HepG2 (cell line): ENCODE measurements at regions not wholly inside any gene's neighbourhood (a gene's known extent, or its start where the extent isn't known, plus 50 kb on each side); places are given as distances from the start of the nearest gene placed in this dataset.

Source experiments
- ATAC-seq: fragments of 200-7000 bp; cut with Tn5 transposase; 3 replicates; pipeline ENCODE4 v1.9.1; 2020; ENCODE audit warnings: mild to moderate bottlenecking, moderate library complexity
- BruUV-seq: library from RNA; stranded (reverse); fragments of 400-500 nt; replicated peaks from 2 replicates; lab custom pipeline; 2021; lab: Mats Ljungman, UMichigan
- CTCF ChIA-PET: fragments of 300-600 bp; formaldehyde crosslinking; extraction: SDS; loops from one replicate; lab custom pipeline; 2021; ENCODE audit warnings: low total read pairs, inconsistent platforms, low intra/inter-chr PET ratio; lab: Yijun Ruan, JAX
- POLR2A ChIA-PET: fragments of 350-600 bp; sonication (Branson Sonifier 250); formaldehyde crosslinking; loops from one replicate; lab custom pipeline; 2020; ENCODE audit warnings: antibody characterized with exemption, inconsistent platforms; lab: Yijun Ruan, JAX
- DNase-seq: peaks from one replicate; pipeline ENCODE4 v3.0.0-alpha.2; 2015; ENCODE audit warnings: low spot score
- FAIRE-seq: peaks from 3 replicates; lab custom pipeline; 2011; peaks lifted over from hg19 to GRCh38; lab: Jason Lieb, UNC
- H2AFZ ChIP-seq: one replicate; pipeline ENCODE4 v1.6.1; 2011; ENCODE audit warnings: low read length, inconsistent platforms
- H3K27ac ChIP-seq: fragments of 300-600 bp; 3 replicates; pipeline ENCODE4 v1.8.0; 2011; ENCODE audit warnings: mixed run types, mild to moderate bottlenecking, mixed read lengths, low read length, inconsistent platforms; ENCODE audit not compliant: insufficient read depth; ENCODE audit errors: extremely low read length
- H3K27me3 ChIP-seq, 2 experiments: fragments of 200-600 bp in 1 of 2; 2 replicates in 1 of 2; 3 replicates in 1 of 2; pipeline versions ENCODE4 v1.6.0 to v1.8.0; 2011; ENCODE audit warnings: low read length in 2 of 2, mild to moderate bottlenecking in 2 of 2, moderate library complexity in 2 of 2, inconsistent platforms in 1 of 2; ENCODE audit not compliant: insufficient read depth in 2 of 2, control insufficient read depth in 1 of 2
- H3K36me3 ChIP-seq, 2 experiments: fragments of 200-600 bp in 1 of 2; replicated peaks in 1 of 2; 2 replicates in 1 of 2; 3 replicates in 1 of 2; pipeline versions ENCODE4 v1.5.1 to v1.8.0; 2011; ENCODE audit warnings: low read length in 2 of 2, inconsistent platforms in 1 of 2; ENCODE audit not compliant: insufficient read depth in 2 of 2, control insufficient read depth in 1 of 2
- H3K4me1 ChIP-seq: 2 replicates; pipeline ENCODE4 v1.5.1; 2012; ENCODE audit warnings: low read length, inconsistent platforms; ENCODE audit not compliant: insufficient read depth
- H3K4me2 ChIP-seq: 2 replicates; pipeline ENCODE4 v1.6.0; 2011; ENCODE audit warnings: low read depth, low read length, inconsistent platforms
- H3K4me3 ChIP-seq, 3 experiments: fragments of 200-600 bp in 1 of 3; sonication (generic), shearing (Covaris generic) in 1 of 3; replicated peaks in 1 of 3; 2 replicates each; pipeline ENCODE4 v1.5.1; 2011 to 2016; ENCODE audit warnings: low read length in 3 of 3, inconsistent platforms in 2 of 3, low read depth in 2 of 3, mild to moderate bottlenecking in 2 of 3, control low read depth in 1 of 3, mixed read lengths in 1 of 3; ENCODE audit not compliant: insufficient read depth in 1 of 3
- H3K79me2 ChIP-seq: one replicate; pipeline ENCODE4 v1.6.1; 2011; ENCODE audit warnings: low read length, inconsistent platforms; ENCODE audit not compliant: insufficient read depth
- H3K9ac ChIP-seq: 2 replicates; pipeline ENCODE4 v1.6.0; 2011; ENCODE audit warnings: mild to moderate bottlenecking, low read depth, low read length, inconsistent platforms; ENCODE audit not compliant: insufficient read depth
- H3K9me3 ChIP-seq: 2 replicates; pipeline ENCODE4 v1.5.1; 2012; ENCODE audit warnings: mild to moderate bottlenecking, low read length
- H4K20me1 ChIP-seq: 2 replicates; pipeline ENCODE4 v1.6.0; 2011; ENCODE audit warnings: inconsistent platforms, mild to moderate bottlenecking, low read length, moderate library complexity; ENCODE audit not compliant: insufficient read depth
- ATM ChIP-seq: fragments of 450-650 bp; IDR thresholded peaks from 2 replicates; pipeline ENCODE4 v1.7.1; 2017; ENCODE audit warnings: mild to moderate bottlenecking, borderline replicate concordance
- BCL6 ChIP-seq: IDR thresholded peaks from 2 replicates; pipeline ENCODE4 v1.6.1; 2016; ENCODE audit warnings: missing genetic modification reagents, missing compliant biosample characterization
- CBX5 ChIP-seq: sonication (generic); formaldehyde crosslinking; IDR thresholded peaks from 2 replicates; pipeline ENCODE4 v1.4.0; 2020; ENCODE audit warnings: missing genetic modification reagents, borderline replicate concordance
- GTF3A ChIP-seq: sonication (generic); formaldehyde crosslinking; conservative IDR thresholded peaks from 2 replicates; pipeline ENCODE4 v1.4.0; 2020; ENCODE audit warnings: mild to moderate bottlenecking, missing genetic modification reagents
- HIVEP1 ChIP-seq: sonication (generic); formaldehyde crosslinking; IDR thresholded peaks from 2 replicates; pipeline ENCODE4 v1.4.0; 2020; ENCODE audit warnings: mild to moderate bottlenecking, missing genetic modification reagents
- RAD51 ChIP-seq: fragments of 450-650 bp; IDR thresholded peaks from 2 replicates; pipeline ENCODE4 v1.6.1; 2016; ENCODE audit warnings: borderline replicate concordance
- RFX1 ChIP-seq: fragments of 450-650 bp; IDR thresholded peaks from 2 replicates; pipeline ENCODE4 v1.6.1; 2017
- YEATS2 ChIP-seq: sonication (generic); formaldehyde crosslinking; IDR thresholded peaks from 2 replicates; pipeline ENCODE4 v1.4.0; 2020; ENCODE audit warnings: missing genetic modification reagents, borderline replicate concordance
- ZFAT ChIP-seq: sonication (generic); formaldehyde crosslinking; conservative IDR thresholded peaks from 2 replicates; pipeline ENCODE4 v1.8.1; 2023; ENCODE audit warnings: missing genetic modification reagents, inconsistent platforms
- ZNF317 ChIP-seq: sonication (generic); formaldehyde crosslinking; IDR thresholded peaks from 2 replicates; pipeline ENCODE4 v1.5.0; 2020; ENCODE audit warnings: mild to moderate bottlenecking, missing genetic modification reagents
- ZNF329 ChIP-seq: sonication (generic); formaldehyde crosslinking; IDR thresholded peaks from 2 replicates; pipeline ENCODE4 v1.9.0; 2021; ENCODE audit warnings: low read depth, mild to moderate bottlenecking, missing genetic modification reagents
- ZNF530 ChIP-seq: sonication (generic); formaldehyde crosslinking; IDR thresholded peaks from 2 replicates; pipeline ENCODE4 v1.5.0; 2020; ENCODE audit warnings: low read depth, mild to moderate bottlenecking, missing genetic modification reagents
- WGBS: methylation state at CpG from one replicate; pipeline ENCODE4 v1.1.6; 2017; ENCODE audit warnings: low lambda C conversion rate; 5-methylcytosine and 5-hydroxymethylcytosine counted together
- in situ Hi-C: cut with HindIII; loops from 2 replicates; pipeline ENCODE4 v1.10.0; 2017; ENCODE audit warnings: low pct_unique_long_range_greater_than_20kb; ENCODE audit not compliant: extremely low pct_ligation_motif_present
- intact Hi-C: fragments of 100-400 bp; cut with micrococcal nuclease; formaldehyde crosslinking; loops from one replicate; pipeline ENCODE4 v1.10.0; 2022; ENCODE audit not compliant: unreplicated experiment
- TF ChIP-seq, protein P1 (sequence below): sonication (generic); formaldehyde crosslinking; IDR thresholded peaks from 2 replicates; pipeline ENCODE4 v1.9.0; 2021; ENCODE audit warnings: missing genetic modification reagents, borderline replicate concordance
- TF ChIP-seq, protein P2 (sequence below): sonication (generic); formaldehyde crosslinking; IDR thresholded peaks from 2 replicates; pipeline ENCODE4 v1.4.0; 2020; ENCODE audit warnings: missing genetic modification reagents, borderline replicate concordance
- TF ChIP-seq, protein P3 (sequence below): sonication (generic); formaldehyde crosslinking; IDR thresholded peaks from 2 replicates; pipeline ENCODE4 v1.8.1; 2023; ENCODE audit warnings: missing genetic modification reagents, mild to moderate bottlenecking, borderline replicate concordance

DNA sequence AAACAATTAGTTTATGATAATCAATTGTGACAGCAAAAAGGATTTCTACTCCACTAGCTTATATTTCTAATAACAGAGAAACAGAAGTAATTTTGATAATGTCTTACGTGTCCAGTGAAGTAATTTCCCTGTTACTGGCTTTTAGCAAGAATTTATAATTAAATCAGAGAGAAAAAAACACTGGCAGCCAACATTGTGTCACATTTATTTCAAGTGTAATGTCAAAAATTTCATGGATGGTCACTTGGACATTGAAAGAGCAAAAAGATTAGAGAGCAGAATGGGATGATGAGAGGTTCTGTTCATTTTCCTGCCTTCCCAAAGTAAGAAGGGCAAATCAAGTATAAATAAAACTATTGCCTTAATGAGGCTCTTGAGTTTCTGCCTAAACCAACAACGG lies 239.3 kb upstream of the SEMA6A start:
- Histone ChIP-seq H3K27me3 (no peaks in the 10 kb centered on the region), H3K4me1 (peaks cover 11% of the 10 kb centered on the region), H3K9ac (no peak overlapping the region), H3K4me3 (no peak overlapping the region), H3K4me2 (no peak overlapping the region), H3K9me3 (no peaks in the 10 kb centered on the region), H4K20me1 (no peaks in the 10 kb centered on the region), H3K27ac (no peak overlapping the region), H2AFZ (no peak overlapping the region), H3K36me3 (no peaks in the 10 kb centered on the region), H3K79me2 (no peaks in the 10 kb centered on the region)
- 17% methylated on average over 2 of the region's 2 CpGs for WGBS
- TF ChIP-seq ZNF317 (CRISPR knock-in tag) (no peak), GTF3A (CRISPR knock-in tag) (no peak), RAD51 (no peak), ATM (no peak), ZNF329 (CRISPR knock-in tag) (no peak)
- TF ChIP-seq, protein P1, sequence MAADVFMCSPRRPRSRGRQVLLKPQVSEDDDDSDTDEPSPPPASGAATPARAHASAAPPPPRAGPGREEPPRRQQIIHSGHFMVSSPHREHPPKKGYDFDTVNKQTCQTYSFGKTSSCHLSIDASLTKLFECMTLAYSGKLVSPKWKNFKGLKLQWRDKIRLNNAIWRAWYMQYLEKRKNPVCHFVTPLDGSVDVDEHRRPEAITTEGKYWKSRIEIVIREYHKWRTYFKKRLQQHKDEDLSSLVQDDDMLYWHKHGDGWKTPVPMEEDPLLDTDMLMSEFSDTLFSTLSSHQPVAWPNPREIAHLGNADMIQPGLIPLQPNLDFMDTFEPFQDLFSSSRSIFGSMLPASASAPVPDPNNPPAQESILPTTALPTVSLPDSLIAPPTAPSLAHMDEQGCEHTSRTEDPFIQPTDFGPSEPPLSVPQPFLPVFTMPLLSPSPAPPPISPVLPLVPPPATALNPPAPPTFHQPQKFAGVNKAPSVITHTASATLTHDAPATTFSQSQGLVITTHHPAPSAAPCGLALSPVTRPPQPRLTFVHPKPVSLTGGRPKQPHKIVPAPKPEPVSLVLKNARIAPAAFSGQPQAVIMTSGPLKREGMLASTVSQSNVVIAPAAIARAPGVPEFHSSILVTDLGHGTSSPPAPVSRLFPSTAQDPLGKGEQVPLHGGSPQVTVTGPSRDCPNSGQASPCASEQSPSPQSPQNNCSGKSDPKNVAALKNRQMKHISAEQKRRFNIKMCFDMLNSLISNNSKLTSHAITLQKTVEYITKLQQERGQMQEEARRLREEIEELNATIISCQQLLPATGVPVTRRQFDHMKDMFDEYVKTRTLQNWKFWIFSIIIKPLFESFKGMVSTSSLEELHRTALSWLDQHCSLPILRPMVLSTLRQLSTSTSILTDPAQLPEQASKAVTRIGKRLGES (CRISPR knock-in tag): no peak
- POLR2A ChIA-PET: no interaction called here
- intact Hi-C loops (no loop called here), in situ Hi-C loops (no loop called here)
- no peak for FAIRE-seq
- no peak for ATAC-seq
- no TSS peak for BruUV-seq
- DNase-seq: no peak
- CTCF ChIA-PET: no interaction called here

DNA sequence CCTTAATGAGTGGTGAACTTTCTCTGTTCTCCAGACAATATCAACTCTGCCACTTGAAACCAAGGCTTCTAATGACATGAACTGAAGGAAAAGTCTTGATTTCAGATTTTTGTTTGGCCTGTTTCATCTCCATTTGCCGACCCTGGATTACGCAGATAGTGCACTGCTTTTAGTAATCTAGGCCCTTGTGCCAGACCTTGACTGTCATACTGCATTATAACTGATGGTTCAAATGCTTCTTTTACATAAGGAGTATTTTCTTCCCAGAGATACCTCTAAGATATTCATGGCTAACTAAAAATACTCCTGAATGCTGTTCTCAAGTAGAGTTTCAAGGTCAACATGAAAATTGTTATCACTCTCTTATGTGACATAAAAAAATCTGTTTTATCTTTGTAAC lies 238.7 kb upstream of the SEMA6A start:
- in situ Hi-C loops (no loop called here), intact Hi-C loops (no loop called here)
- no TSS peak for BruUV-seq
- no peak for DNase-seq
- no peaks in the 10 kb centered on the region for H3K9me3 ChIP-seq
- H3K4me1 ChIP-seq: peaks cover 11% of the 10 kb centered on the region
- H3K79me2 ChIP-seq: no peaks in the 10 kb centered on the region
- 66% methylated on average over 2 of the region's 2 CpGs for WGBS
- CTCF ChIA-PET: no interaction called here
- H3K27ac ChIP-seq: no peak overlapping the region
- no peak overlapping the region for H3K9ac ChIP-seq
- no peaks in the 10 kb centered on the region for H3K36me3 ChIP-seq
- POLR2A ChIA-PET: no interaction called here
- no peak for FAIRE-seq
- ATAC-seq: no peak
- H3K27me3 ChIP-seq: no peaks in the 10 kb centered on the region
- no peak overlapping the region for H2AFZ ChIP-seq
- H3K4me2 ChIP-seq: no peak overlapping the region
- H4K20me1 ChIP-seq: no peaks in the 10 kb centered on the region
- H3K4me3 ChIP-seq: no peak overlapping the region
- TF ChIP-seq, protein P2, sequence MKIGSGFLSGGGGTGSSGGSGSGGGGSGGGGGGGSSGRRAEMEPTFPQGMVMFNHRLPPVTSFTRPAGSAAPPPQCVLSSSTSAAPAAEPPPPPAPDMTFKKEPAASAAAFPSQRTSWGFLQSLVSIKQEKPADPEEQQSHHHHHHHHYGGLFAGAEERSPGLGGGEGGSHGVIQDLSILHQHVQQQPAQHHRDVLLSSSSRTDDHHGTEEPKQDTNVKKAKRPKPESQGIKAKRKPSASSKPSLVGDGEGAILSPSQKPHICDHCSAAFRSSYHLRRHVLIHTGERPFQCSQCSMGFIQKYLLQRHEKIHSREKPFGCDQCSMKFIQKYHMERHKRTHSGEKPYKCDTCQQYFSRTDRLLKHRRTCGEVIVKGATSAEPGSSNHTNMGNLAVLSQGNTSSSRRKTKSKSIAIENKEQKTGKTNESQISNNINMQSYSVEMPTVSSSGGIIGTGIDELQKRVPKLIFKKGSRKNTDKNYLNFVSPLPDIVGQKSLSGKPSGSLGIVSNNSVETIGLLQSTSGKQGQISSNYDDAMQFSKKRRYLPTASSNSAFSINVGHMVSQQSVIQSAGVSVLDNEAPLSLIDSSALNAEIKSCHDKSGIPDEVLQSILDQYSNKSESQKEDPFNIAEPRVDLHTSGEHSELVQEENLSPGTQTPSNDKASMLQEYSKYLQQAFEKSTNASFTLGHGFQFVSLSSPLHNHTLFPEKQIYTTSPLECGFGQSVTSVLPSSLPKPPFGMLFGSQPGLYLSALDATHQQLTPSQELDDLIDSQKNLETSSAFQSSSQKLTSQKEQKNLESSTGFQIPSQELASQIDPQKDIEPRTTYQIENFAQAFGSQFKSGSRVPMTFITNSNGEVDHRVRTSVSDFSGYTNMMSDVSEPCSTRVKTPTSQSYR (CRISPR knock-in tag): no peak
- no peak for TF ChIP-seq ZNF530
- no peak for TF ChIP-seq BCL6 (CRISPR knock-in tag)
- no peak for TF ChIP-seq HIVEP1 (CRISPR knock-in tag)
- TF ChIP-seq RFX1: no peak
- TF ChIP-seq, protein P3, sequence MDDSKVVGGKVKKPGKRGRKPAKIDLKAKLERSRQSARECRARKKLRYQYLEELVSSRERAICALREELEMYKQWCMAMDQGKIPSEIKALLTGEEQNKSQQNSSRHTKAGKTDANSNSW (CRISPR knock-in tag): no peak
- no peak for TF ChIP-seq CBX5 (CRISPR knock-in tag)
- TF ChIP-seq YEATS2: no peak
- TF ChIP-seq ZFAT (CRISPR knock-in tag): no peak
